ENCODE measurements at regions not wholly inside any gene's neighbourhood (a gene's known extent, or its start where the extent isn't known, plus 50 kb on each side); places are given as distances from the start of the nearest gene placed in this dataset.
A peak's percentile ranks its signal among the peaks of the same experiment; 100 is the strongest.
"Not testable (repeated sequence)": the region's sequence is repeated elsewhere in the genome, so short reads cannot be mapped to it uniquely, and the experiment has no call there.

- peak; percentile 9 for DNase-seq (ENCODE audit: low spot score)
- Histone ChIP-seq H3K4me3 (no peak overlapping the region), H3K9me2 (replicated peaks; ENCODE audit: insufficient read depth) (no peaks in the 10 kb centered on the region), H3K9me3 (ENCODE audit: low read depth) (no peaks in the 10 kb centered on the region), H3K27ac (peak overlapping the region; percentile 91), H3K4me2 (peak overlapping the region; percentile 64), H3K79me2 (peaks cover 33% of the 10 kb centered on the region), H4K20me1 (ENCODE audit: insufficient read depth, poor library complexity, severe bottlenecking) (no peaks in the 10 kb centered on the region), H3K27me3 (no peaks in the 10 kb centered on the region), H3K36me3 (replicated peaks; ENCODE audit: insufficient read depth, low read depth) (no peaks in the 10 kb centered on the region), H3K4me1 (ENCODE audit: insufficient read depth) (peaks cover 5% of the 10 kb centered on the region), H2AFZ (no peak overlapping the region)
- 42% methylated on average over 14 of the region's 14 CpGs for WGBS (ENCODE audit: low lambda C conversion rate, missing lambda C conversion rate)
- TF ChIP-seq CTCF (IDR thresholded peaks at IDR 0.05; ENCODE audit: poor library complexity) (no peak), EZH2 (IDR thresholded peaks at IDR 0.05; ENCODE audit: borderline replicate concordance) (no peak)
These were observed 121.9 kb downstream of the BEND2 start for GRCh38 chrX:18098763-18099162.

GRCh38 chrX:18076434-18076833 lies 144.3 kb downstream of the BEND2 start:
- no peak for DNase-seq (ENCODE audit: low spot score)
- H3K4me3 ChIP-seq, result no peak overlapping the region
- H4K20me1 ChIP-seq (ENCODE audit: insufficient read depth, poor library complexity, severe bottlenecking), result no peaks in the 10 kb centered on the region
- H3K4me2 ChIP-seq, result no peak overlapping the region
- no peaks in the 10 kb centered on the region for H3K27me3 ChIP-seq
- no peaks in the 10 kb centered on the region for H3K4me1 ChIP-seq (ENCODE audit: insufficient read depth)
- H3K36me3 ChIP-seq (replicated peaks; ENCODE audit: insufficient read depth, low read depth), result no peaks in the 10 kb centered on the region
- no peaks in the 10 kb centered on the region for H3K79me2 ChIP-seq
- TF ChIP-seq EZH2phosphoT487 (IDR thresholded peaks at IDR 0.05; ENCODE audit: low read depth, severe bottlenecking, unreplicated experiment), result no peak
- no peak for TF ChIP-seq EZH2 (IDR thresholded peaks at IDR 0.05; ENCODE audit: borderline replicate concordance)
- no peak for TF ChIP-seq CTCF (IDR thresholded peaks at IDR 0.05; ENCODE audit: poor library complexity)
- H3K9me3 ChIP-seq (ENCODE audit: low read depth), result no peaks in the 10 kb centered on the region
- no peak overlapping the region for H2AFZ ChIP-seq
- H3K9me2 ChIP-seq (replicated peaks; ENCODE audit: insufficient read depth), result no peaks in the 10 kb centered on the region
- no peak overlapping the region for H3K27ac ChIP-seq

- no peaks in the 10 kb centered on the region for H3K36me3 ChIP-seq (replicated peaks; ENCODE audit: insufficient read depth, low read depth)
- H3K27me3 ChIP-seq, result no peaks in the 10 kb centered on the region
- no peak overlapping the region for H3K4me2 ChIP-seq
- no peak for TF ChIP-seq CTCF (IDR thresholded peaks at IDR 0.05; ENCODE audit: poor library complexity)
- H3K9me3 ChIP-seq (ENCODE audit: low read depth), result no peaks in the 10 kb centered on the region
- no peaks in the 10 kb centered on the region for H3K4me1 ChIP-seq (ENCODE audit: insufficient read depth)
- H3K9me2 ChIP-seq (replicated peaks; ENCODE audit: insufficient read depth), result no peaks in the 10 kb centered on the region
- H3K27ac ChIP-seq, result no peak overlapping the region
- H3K4me3 ChIP-seq, result no peak overlapping the region
- no peak overlapping the region for H2AFZ ChIP-seq
- no peak for DNase-seq (ENCODE audit: low spot score)
- no peaks in the 10 kb centered on the region for H4K20me1 ChIP-seq (ENCODE audit: insufficient read depth, poor library complexity, severe bottlenecking)
- H3K79me2 ChIP-seq, result no peaks in the 10 kb centered on the region
- 62% methylated on average over 3 of the region's 3 CpGs for WGBS (ENCODE audit: low lambda C conversion rate, missing lambda C conversion rate)
These were observed 145.1 kb downstream of the BEND2 start for GRCh38 chrX:18075603-18076002.

GRCh38 chrX:18068045-18068444 lies 152.6 kb downstream of the BEND2 start:
- not testable (repeated sequence) for H3K27ac ChIP-seq; DNase-seq (ENCODE audit: low spot score); H3K4me1 ChIP-seq (ENCODE audit: insufficient read depth); H3K9me3 ChIP-seq (ENCODE audit: low read depth); H3K27me3 ChIP-seq; H2AFZ ChIP-seq; H3K4me3 ChIP-seq; H4K20me1 ChIP-seq (ENCODE audit: insufficient read depth, poor library complexity, severe bottlenecking); H3K9me2 ChIP-seq (replicated peaks; ENCODE audit: insufficient read depth); H3K4me2 ChIP-seq; H3K36me3 ChIP-seq (replicated peaks; ENCODE audit: insufficient read depth, low read depth); H3K79me2 ChIP-seq
- 79% methylated on average over 3 of the region's 3 CpGs for WGBS (ENCODE audit: low lambda C conversion rate, missing lambda C conversion rate)

Measured in hepatocyte (in vitro differentiated cells).